GM23338 (cell line): ENCODE measurements at regions not wholly inside any gene's neighbourhood (a gene's known extent, or its start where the extent isn't known, plus 50 kb on each side); places are given as distances from the start of the nearest gene placed in this dataset.

Experiments used
- CREB1 ChIP-seq: fragments of 250-450 bp; sonication (Bioruptor Pico); IDR thresholded peaks from 2 replicates; pipeline ENCODE4 v1.5.0; 2020; ENCODE audit warnings: low read depth, mild to moderate bottlenecking, moderate library complexity
- EZH2 ChIP-seq: fragments of 200-600 bp; sonication (generic); IDR thresholded peaks from one replicate; pipeline ENCODE4 v1.8.0; 2017; ENCODE audit warnings: antibody characterized with exemption, mild to moderate bottlenecking, low read depth; ENCODE audit not compliant: unreplicated experiment
- JUNB ChIP-seq: IDR thresholded peaks from one replicate; pipeline ENCODE4 v1.6.1; 2016; ENCODE audit warnings: antibody characterized with exemption; ENCODE audit not compliant: unreplicated experiment
- POLR2AphosphoS5 ChIP-seq: IDR thresholded peaks from 2 replicates; pipeline ENCODE4 v1.6.1; 2016; ENCODE audit warnings: antibody characterized with exemption, low read depth
- ZNF462 ChIP-seq: fragments of 250-450 bp; sonication (Bioruptor Pico); IDR thresholded peaks from 2 replicates; pipeline ENCODE4 v1.5.0; 2020; ENCODE audit warnings: mild to moderate bottlenecking, moderate library complexity
- TF ChIP-seq, protein P1 (sequence below): IDR thresholded peaks from one replicate; pipeline ENCODE4 v1.6.1; 2018; ENCODE audit warnings: antibody characterized with exemption; ENCODE audit not compliant: unreplicated experiment

GRCh38 chr2:16064745-16065144 lies 124.4 kb downstream of the MYCN start (continued):
- no peak for TF ChIP-seq ZNF462 (CRISPR knock-in tag)
- no peak for TF ChIP-seq CREB1
- TF ChIP-seq EZH2: no peak
- TF ChIP-seq JUNB: no peak
- TF ChIP-seq, protein P1, sequence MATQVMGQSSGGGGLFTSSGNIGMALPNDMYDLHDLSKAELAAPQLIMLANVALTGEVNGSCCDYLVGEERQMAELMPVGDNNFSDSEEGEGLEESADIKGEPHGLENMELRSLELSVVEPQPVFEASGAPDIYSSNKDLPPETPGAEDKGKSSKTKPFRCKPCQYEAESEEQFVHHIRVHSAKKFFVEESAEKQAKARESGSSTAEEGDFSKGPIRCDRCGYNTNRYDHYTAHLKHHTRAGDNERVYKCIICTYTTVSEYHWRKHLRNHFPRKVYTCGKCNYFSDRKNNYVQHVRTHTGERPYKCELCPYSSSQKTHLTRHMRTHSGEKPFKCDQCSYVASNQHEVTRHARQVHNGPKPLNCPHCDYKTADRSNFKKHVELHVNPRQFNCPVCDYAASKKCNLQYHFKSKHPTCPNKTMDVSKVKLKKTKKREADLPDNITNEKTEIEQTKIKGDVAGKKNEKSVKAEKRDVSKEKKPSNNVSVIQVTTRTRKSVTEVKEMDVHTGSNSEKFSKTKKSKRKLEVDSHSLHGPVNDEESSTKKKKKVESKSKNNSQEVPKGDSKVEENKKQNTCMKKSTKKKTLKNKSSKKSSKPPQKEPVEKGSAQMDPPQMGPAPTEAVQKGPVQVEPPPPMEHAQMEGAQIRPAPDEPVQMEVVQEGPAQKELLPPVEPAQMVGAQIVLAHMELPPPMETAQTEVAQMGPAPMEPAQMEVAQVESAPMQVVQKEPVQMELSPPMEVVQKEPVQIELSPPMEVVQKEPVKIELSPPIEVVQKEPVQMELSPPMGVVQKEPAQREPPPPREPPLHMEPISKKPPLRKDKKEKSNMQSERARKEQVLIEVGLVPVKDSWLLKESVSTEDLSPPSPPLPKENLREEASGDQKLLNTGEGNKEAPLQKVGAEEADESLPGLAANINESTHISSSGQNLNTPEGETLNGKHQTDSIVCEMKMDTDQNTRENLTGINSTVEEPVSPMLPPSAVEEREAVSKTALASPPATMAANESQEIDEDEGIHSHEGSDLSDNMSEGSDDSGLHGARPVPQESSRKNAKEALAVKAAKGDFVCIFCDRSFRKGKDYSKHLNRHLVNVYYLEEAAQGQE: no peak
- TF ChIP-seq POLR2AphosphoS5: no peak
